ENCODE measurements at regions not wholly inside any gene's neighbourhood (a gene's known extent, or its start where the extent isn't known, plus 50 kb on each side); places are given as distances from the start of the nearest gene placed in this dataset.
"Not testable (repeated sequence)": the region's sequence is repeated elsewhere in the genome, so short reads cannot be mapped to it uniquely, and the experiment has no call there.

GRCh38 chr1:5734414-5734813 is 257.8 kb downstream of the NPHP4 start:
- no peak for DNase-seq (ENCODE audit: low read depth, low spot score)

- DNase-seq (ENCODE audit: low read depth, low spot score): no peak
These were observed 258.6 kb downstream of the NPHP4 start for GRCh38 chr1:5733596-5733995.

- no peak for DNase-seq (ENCODE audit: low read depth, low spot score)
These were observed 261.2 kb downstream of the NPHP4 start for GRCh38 chr1:5731110-5731423.

GRCh38 chr1:5730272-5731109 is 261.7 kb downstream of the NPHP4 start:
- DNase-seq (ENCODE audit: low read depth, low spot score): no peak

- DNase-seq (ENCODE audit: low read depth, low spot score): no peak
These were observed 262.5 kb downstream of the NPHP4 start for GRCh38 chr1:5729636-5730145.

GRCh38 chr1:5728663-5729355 is 263.4 kb downstream of the NPHP4 start:
- no peak for DNase-seq (ENCODE audit: low read depth, low spot score)

- DNase-seq (ENCODE audit: low read depth, low spot score): no peak
These were observed 264.2 kb downstream of the NPHP4 start for GRCh38 chr1:5727871-5728643.

- no peak for DNase-seq (ENCODE audit: low read depth, low spot score)
These were observed 265.0 kb downstream of the NPHP4 start for GRCh38 chr1:5727191-5727590.

GRCh38 chr1:5726586-5727184 is 265.5 kb downstream of the NPHP4 start:
- DNase-seq (ENCODE audit: low read depth, low spot score): not testable (repeated sequence)

- no peak for DNase-seq (ENCODE audit: low read depth, low spot score)
These were observed 266.2 kb downstream of the NPHP4 start for GRCh38 chr1:5725855-5726585.

- DNase-seq (ENCODE audit: low read depth, low spot score): no peak
These were observed 266.8 kb downstream of the NPHP4 start for GRCh38 chr1:5725406-5725805.

GRCh38 chr1:5724847-5725246 is 267.4 kb downstream of the NPHP4 start:
- DNase-seq (ENCODE audit: low read depth, low spot score): no peak

- DNase-seq (ENCODE audit: low read depth, low spot score): no peak
These were observed 269.5 kb downstream of the NPHP4 start for GRCh38 chr1:5722635-5723164.

- DNase-seq (ENCODE audit: low read depth, low spot score): no peak
These were observed 270.5 kb downstream of the NPHP4 start for GRCh38 chr1:5721634-5722215.

GRCh38 chr1:5720936-5721335 is 271.3 kb downstream of the NPHP4 start:
- DNase-seq (ENCODE audit: low read depth, low spot score): no peak

GRCh38 chr1:5720484-5720883 is 271.7 kb downstream of the NPHP4 start:
- no peak for DNase-seq (ENCODE audit: low read depth, low spot score)

- DNase-seq (ENCODE audit: low read depth, low spot score): no peak
These were observed 272.2 kb downstream of the NPHP4 start for GRCh38 chr1:5720045-5720444.

GRCh38 chr1:5718831-5719632 is 273.2 kb downstream of the NPHP4 start:
- DNase-seq (ENCODE audit: low read depth, low spot score): no peak

GRCh38 chr1:5717031-5717682 is 275.1 kb downstream of the NPHP4 start:
- DNase-seq (ENCODE audit: low read depth, low spot score): no peak

Measured in iPS DF 19.7 (cell line).